HG02571 (cell line): ENCODE measurements at regions not wholly inside any gene's neighbourhood (a gene's known extent, or its start where the extent isn't known, plus 50 kb on each side); places are given as distances from the start of the nearest gene placed in this dataset.
A peak's percentile ranks its signal among the peaks of the same experiment; 100 is the strongest.

Source experiments
- ATAC-seq: cut with Tn5 transposase; IDR thresholded peaks from one replicate; pipeline ENCODE4 v1.9.1; 2021; ENCODE audit warnings: mild to moderate bottlenecking, moderate library complexity; ENCODE audit not compliant: unreplicated experiment

DNA sequence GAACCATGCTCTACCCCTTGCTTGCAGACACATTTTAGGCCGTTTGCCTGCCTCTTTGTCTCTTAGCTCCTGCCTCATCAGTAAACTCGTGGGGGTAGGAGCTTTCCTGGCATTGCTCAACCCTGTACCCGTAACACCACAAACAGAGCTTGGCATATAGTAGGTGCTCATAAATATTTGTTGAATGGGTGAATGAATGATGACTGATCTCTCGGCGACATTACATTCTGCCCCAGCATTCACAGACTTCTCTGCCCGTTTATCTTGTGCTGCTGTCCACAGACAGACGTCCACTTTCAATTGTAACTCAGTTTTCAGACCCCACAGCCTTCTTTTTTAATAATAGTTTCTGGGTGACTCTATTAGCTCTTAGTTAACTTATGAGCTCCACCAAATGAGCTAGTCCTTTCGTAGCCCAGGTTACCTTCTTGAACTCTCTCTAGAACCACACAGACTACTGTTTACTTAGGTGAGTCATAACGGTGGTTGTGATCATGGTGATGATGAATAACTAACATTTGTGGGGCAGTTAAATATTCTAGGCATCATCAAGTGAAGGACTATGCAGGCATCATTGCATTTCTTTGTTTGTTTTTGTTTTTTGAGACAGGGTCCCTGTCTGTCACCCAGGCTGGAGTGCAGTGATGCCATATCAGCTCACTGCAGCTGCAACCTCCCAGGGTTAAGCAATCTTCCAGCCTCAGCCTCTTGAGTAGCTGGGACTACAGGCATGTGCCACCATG, 188.4 kb downstream of the ADAMTS15 start:
- ATAC-seq, result peak; percentile 69

DNA sequence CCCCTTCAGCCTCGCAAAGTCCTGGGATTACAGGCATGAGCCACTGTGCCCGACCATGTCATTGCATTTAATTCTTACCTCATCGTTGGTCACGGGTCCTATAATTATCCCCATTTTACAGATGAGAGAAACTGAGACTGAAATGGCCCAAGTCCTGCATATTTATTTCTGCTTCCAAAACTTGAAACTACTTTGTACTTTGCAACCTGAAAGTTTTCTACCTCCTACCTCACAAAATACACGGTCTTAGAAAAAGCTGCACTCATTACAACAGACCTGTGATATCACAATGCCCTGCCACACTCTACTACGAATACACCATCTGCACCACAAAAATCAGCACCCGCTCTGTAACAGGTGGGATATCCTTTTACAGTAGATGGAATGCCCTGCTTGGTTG, 189.1 kb downstream of the ADAMTS15 start:
- no peak for ATAC-seq

DNA sequence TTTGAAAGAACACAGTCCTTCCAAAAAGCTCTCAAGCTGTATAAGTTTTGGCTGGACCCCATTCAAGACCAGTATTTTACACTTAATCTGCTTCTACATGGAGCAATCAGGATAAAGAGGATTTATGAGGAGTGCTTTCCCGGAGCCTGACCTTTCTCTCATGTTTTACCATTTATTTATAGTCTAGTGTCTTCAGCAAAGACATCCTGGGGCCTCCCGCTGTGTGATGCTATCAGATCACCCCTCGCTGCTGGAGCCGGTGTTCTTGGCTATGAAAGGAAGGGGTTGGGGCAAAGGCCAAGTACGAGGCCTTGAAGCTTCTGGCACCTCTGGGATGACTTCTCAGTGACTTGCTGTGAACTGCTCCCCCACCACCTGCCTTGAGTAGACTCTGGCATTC, 189.6 kb downstream of the ADAMTS15 start:
- ATAC-seq, result no peak

DNA sequence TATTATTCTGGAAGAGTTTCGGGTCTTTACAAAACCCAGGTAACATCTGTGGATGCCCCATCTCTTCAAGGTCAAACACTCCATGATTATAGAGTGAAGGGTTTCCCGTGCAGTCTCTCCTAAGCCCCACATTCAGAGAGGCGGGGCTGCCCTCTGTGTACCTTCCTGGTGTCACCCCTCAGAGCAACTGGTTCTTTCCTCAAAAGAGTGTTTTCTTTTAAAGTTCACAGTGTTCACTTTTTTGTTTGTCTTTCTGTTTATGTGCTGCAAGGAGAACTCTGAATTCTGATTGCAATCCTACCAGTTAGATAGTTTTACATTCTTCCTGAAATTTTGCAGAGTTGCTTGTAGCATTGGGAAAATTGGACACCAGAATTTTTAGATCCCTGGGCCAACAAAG, 190.2 kb downstream of the ADAMTS15 start:
- no peak for ATAC-seq

DNA sequence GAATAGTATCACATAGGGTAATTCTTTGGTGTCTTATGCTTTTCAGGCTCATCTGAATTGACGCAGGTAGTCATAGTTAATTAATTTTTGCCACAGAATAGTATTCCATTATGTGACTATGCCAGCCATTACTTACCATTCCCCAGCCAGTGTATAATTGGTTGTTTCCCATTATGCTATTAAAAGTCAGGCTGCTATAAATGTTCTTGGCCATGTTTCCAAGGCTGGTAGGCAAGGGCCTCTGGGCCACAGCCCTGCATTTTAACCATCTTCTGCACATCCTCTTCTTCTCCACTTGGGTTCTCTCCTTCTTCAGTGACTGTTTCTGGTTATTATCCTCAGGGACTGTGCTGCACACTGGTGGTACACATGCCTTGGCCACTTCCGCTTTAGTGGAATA, 190.9 kb downstream of the ADAMTS15 start:
- no peak for ATAC-seq

DNA sequence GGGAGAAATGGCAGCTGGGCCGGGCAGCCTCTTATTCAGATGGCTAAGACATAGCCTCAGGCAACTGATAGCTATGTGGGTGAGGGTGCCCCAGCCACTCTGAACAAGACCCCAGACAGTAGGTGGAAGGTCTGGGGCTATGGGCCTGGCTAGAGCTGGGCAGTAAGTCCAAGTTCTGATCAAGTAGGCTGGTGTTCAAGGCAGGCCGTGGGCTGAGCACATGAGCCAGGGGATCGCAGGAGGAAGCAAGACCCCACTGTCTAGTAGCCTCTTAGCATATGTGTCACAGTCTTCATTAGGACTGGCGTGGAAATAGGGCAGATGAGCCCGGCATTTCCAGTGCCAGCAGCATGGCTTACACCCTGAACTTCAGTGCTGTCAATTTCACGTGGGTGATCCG, 192.1 kb downstream of the ADAMTS15 start:
- ATAC-seq, result no peak

DNA sequence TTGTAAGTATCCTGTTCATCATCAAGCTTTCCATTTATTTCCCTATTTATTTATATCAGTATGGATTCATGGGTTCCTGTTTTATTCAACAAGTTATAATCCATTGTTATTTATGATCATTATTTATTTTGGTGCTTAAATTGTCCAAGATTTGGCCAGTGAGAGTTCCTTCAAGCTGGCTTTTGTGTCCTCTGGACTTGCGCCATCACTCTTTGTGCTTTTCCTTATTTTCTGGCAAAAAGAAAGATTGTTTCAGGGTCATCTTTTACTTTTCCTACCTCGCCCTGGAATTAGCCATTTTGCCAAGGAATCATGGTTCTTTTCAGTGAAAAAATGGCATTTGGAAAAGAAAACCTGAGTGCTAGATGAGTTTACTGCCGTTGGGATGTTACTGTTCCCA, 193.4 kb downstream of the ADAMTS15 start:
- no peak for ATAC-seq

DNA sequence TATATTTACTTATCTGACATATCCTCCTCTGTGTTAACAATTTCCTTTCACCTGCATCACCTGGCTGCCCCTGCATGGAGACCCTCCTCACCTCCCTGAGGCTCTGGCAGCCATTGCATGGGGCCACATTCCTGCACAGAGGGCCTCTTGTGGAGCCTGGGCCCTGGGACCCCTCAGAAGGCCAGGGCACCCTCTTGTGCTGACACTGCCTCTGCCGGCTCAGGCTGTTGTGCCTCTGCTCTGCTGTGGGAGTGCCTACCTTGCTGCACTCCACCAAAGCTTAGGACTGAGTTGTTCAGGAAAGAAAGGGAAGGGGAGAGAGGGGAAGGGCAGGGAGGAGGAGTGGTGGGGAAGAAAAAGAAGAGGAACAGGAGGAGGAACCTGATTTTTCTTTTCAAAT, 194.5 kb downstream of the ADAMTS15 start:
- ATAC-seq, result no peak

DNA sequence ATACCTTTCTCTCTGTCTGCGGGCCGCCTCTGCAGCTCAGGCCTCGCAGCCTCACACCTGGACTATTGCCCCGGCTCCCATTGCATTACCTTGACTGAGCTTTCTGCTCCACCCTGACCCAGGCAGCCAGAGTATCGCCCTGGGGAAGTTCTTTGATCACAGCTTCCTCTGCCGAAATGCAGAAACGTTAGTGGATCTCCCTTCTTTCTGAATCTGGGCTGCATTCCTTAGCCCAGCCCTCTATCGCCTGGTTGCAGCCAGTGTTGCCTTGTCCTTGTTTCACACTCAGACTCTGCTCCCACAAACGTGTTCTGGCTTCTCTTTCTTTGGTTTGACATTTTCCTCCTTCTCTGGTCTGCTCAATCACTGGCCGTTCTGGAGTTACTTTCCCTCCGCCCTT, 195.7 kb downstream of the ADAMTS15 start:
- ATAC-seq, result no peak

DNA sequence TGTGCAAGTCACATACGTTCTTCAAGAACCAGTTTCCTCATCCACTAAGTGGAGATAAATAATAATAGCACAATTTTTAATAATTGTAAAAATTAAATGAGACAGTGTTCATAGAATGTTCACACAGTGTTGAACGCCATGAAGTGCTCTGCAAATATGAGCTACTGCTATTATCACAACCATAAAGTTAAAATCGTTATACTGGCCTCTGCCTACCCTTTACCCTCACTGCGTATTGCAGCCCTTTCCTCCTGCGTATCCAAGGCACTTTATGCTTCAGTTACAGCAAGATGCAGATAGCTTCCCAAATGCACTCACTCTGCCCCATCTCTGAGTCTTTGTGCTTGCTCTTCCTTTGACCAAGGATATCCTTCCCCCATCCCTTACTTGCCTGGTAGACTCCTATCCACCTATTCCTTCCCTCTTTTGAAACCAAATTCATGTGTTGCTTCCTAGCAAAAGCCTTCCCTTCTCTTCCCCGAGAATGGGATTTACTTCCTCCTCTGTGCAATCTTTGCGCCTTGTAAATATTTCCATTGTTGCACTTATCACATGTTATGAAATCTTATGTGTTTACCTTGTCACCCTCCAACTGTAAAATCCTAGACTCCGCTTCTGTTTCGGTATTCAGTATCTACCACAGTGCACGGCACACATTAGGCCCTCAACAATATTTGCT, 196.9 kb downstream of the ADAMTS15 start:
- no peak for ATAC-seq

DNA sequence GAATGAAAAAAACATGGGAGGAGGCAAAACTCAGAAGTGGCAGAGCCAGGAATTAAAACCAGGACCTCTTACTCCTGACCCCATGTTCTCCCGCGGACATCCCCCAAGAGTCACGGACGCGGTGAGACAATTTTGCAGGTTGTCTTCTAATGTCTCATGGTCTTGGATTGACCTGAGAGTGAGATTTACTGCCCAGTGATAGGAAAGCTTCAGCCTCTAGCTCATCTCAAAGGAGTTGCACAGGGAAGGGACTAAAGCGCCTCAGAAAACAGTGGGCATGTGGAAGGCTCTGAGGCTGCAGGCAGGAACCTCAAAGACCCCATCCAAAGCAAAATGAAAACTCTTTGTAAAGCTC, 197.4 kb downstream of the ADAMTS15 start:
- no peak for ATAC-seq

DNA sequence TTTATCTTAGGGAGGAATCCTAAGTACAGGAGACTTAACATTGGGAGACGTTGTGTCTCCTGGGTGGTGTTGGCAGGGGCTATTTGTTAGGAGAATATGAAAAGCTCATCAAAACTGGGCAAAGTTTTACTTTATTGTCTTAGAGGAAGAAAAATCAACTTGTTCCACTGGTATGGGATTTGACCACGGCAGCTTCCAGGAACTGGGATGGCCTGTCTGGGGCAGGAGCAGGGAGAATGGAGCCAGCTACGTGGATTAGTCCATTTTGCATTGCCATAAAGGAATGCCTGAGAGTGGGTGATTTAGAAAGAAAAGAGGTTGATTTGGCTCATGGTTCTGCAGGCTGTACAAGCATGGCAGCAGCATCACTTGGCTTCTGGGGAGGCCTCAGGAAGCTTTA, 198.4 kb downstream of the ADAMTS15 start:
- no peak for ATAC-seq

DNA sequence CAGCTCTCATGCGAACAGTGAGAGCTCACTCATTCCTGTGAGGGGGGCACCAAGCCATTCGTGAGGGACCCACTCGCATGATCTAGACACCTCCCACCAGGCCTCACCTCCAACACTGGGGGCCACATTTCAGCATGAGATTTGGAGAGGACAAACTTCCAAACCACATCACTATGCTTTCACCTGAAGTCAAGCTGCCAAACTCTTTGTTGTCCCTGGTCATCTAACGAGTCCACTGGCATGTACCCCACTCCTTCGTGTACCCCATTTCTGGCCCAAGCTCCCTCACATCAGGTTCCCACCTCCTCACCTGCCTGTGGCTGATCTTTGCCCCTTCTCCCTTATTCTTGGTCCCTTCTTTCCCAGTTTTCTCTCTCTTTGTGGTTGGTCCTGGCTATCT, 198.9 kb downstream of the ADAMTS15 start:
- ATAC-seq, result no peak

DNA sequence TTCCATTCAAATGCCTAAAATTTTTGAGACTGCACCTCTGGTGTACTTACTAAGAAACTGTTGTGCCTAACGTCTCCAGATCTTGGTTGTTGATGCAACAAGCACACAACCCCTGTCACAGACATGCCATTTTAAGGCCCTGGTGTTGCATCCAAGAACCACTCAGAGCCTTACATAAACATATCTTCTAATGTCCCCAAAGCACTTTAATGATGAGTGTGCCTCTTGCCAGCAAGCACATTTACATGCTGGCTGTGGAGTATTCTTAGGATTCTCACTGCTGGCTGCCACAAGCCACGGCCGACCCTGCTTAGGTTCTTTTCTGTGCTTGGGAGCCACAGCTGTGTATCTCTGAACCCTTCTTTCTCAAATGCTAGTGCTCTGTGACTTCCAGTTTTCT, 201.4 kb downstream of the ADAMTS15 start:
- ATAC-seq, result no peak

DNA sequence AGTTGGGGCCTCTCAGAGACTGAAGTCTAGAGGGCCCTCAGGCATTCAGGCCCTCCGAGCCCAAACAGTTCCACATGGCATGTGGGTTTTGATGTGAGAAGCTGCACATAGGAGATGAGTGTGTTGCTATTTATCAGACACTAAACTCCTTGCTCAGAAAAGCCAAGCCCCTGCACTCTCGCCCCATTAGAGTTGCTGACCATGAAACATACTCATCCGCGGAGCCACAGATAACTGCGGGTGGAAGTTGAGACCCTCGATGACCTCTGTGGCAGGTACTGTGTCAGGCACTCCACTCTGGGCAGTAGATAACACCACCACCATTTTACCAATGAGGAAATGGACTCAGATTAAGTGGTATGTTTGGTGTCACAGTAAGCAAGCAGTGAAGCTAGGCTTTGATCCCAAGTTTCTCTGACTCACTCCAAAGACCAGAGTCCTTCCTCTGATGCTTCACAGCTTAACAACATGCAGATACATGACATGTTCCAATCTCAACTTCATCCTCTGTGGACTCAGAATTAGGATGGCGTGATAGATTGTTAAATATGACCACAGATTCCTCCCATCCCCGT, 202.1 kb downstream of the ADAMTS15 start:
- no peak for ATAC-seq

DNA sequence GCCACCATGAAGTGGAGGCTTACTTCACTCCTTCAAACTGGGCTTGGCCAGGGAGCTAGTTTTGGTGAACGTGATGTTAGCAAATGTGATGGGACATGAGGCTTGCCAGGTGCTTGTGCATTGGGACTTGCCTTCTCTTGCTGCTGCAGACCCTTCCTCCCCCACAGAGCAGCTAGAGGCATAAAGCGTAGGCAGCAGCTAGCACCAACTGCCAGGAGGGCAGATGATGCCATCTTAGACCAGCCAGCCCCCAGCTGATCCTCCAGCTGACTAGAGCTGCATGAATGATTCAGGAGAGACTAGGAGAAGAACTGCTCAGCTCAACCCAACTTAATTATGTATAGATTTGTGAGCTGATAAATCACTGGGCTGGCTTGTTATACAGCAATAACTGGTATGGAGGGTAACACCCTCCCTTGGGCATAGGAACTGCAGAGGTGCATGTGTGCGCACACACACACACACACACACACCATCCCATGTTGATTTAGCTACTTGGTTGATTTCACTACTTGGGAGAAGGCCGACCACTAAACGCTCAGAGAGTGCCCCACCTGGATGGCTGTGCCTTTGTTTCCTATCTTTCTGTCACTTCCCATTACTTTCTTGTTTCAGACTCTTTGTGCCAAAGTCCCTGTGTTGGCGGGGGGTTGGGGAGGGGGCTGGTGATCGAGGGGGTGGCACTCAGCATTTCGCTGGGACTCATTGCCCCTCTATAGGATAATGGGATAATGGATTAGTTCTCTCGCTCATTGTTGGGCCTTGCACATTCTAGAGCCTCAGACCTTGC, 202.8 kb downstream of the ADAMTS15 start:
- ATAC-seq, result no peak

DNA sequence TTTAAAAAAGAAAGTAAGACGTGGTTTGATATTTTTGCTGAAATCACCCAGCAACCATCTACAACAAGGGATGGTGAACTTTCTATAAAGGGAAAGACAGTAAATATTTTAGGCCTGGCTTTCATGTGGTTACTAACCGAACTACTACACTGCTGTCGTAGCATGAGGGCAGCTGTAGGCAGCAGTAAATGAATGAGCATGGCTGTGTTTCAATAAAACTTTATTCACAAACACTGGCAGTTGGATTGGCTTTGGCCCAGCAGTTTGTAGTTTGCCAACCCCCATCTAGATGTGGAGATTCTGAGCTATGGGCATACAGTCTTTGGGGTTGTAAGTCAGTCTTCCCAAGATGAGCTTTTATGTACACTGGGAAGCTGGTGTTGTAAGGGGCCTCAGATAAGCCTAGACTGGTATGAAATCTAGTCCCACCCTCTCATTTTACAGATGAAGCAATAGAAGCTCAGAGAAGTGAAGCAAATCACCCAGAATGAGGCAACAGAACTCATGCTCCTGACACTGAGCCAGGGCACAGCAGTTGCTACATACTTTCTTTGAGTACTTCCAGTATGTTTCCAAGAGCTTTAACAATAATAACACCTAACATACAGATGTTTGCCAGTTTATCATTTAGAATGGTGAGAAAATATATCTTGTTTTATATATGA, 204.4 kb downstream of the ADAMTS15 start:
- no peak for ATAC-seq

DNA sequence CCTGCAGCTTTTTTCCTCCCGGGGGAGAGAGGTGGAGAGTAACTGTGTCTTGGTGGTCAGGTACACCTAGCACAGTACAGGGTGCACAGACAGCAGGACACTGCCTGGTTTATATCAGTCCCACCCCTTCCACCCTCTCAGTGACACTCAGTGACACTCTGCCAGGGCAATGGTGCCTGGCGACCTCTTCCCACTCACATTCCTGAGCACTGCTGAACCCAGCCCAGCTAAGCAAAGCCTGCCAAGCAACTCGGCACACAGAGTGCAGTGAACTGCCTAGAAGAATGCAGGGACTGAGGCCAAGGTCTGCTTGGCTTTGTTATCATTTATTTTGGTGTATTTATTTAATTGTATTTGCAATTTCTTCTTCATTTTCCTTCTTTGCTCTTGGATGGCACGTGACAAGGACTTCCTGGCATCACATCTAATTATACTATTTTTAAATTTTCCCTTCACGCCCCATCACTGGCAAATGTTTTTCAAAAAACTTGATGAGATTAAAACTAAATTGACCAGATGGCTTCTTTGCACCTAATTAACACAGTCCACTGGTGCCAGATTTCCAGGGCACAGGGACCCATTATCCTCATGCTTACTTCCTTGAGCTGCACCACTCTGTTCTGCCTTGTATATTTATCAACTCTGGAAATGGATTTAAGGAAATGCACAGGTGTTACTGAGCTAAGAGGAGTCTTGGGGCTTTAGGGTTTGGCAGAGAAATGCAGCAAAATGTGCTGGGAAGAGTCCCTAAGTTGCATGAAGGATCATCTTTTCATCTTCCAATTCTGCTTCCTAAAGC, 205.6 kb downstream of the ADAMTS15 start:
- no peak for ATAC-seq

DNA sequence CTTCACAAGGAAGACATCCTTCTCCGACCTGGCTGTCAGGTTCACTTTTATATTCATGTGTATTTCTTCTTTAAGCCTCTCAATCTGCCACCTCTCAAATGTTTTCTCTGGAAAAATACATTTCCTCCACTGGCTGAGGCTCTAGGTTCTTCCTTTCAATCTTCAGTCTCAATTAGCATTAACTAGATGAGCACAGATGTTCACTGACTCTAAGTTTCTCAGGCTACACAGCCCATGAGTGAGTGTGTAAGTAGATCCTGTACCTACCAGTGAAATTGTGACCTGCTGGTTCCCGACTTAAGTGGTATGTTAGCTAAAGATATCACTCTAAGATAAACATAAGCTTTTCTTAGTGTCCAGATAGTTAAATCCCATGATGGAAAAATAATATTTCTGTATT, 206.9 kb downstream of the ADAMTS15 start:
- ATAC-seq, result no peak

DNA sequence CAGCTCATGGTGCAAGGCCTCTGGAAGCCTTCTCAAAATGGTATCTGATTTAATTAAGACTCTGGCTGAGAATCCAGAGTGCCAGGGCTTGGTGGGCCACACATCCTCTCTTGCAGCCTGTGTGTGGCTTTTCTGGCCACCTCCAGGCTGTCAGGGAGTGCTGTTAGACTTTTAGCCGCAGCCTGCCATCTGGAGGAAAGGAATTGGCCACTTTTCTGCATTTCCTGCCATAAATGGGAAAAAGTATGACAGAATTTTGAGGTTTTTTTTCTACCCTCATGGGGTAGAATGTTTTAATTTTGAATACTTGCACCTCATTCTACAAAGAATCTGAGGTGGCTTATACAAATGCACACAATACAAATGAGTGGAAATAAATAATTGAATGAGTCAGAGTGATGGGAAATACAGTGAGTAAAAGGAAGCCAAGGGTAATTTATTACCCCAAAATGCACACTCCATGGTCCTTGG, 218.4 kb downstream of the ADAMTS15 start:
- no peak for ATAC-seq
